H1 (cell line): ENCODE measurements at regions not wholly inside any gene's neighbourhood (a gene's known extent, or its start where the extent isn't known, plus 50 kb on each side); places are given as distances from the start of the nearest gene placed in this dataset.

Source experiments
- CTCF ChIA-PET: fragments of 300-600 bp; sonication (Branson Sonifier 250); formaldehyde crosslinking; loops from one replicate; lab custom pipeline; 2021; ENCODE audit not compliant: partially characterized antibody; lab: Charles Lee
- POLR2A ChIA-PET: fragments of 300-600 bp; sonication (Branson Sonifier 250); formaldehyde crosslinking; loops from one replicate; lab custom pipeline; 2021; ENCODE audit warnings: inconsistent platforms; ENCODE audit not compliant: partially characterized antibody; lab: Charles Lee
- DNase-seq, 2 experiments: peaks; one replicate each; pipeline versions ENCODE4 v3.0.0 to v3.0.0-alpha.2; 2010 to 2022; ENCODE audit warnings: low spot score in 2 of 2, low read depth in 1 of 2, mixed read lengths in 1 of 2
- FAIRE-seq: peaks from 2 replicates; lab custom pipeline; 2011; peaks lifted over from hg19 to GRCh38; lab: Jason Lieb, UNC
- H2AFZ ChIP-seq: 2 replicates; pipeline ENCODE4 v1.8.1; 2012; ENCODE audit warnings: low read length, inconsistent platforms
- H2AK5ac ChIP-seq: 2 replicates; pipeline ENCODE4 v1.6.1; 2013; ENCODE audit warnings: low read depth, low read length
- H2BK120ac ChIP-seq: replicated peaks from 2 replicates; pipeline ENCODE3; 2013; ENCODE audit warnings: low read depth, low read length, inconsistent platforms
- H2BK12ac ChIP-seq: 2 replicates; pipeline ENCODE4 v1.6.1; 2013; ENCODE audit warnings: low read depth, low read length
- H2BK15ac ChIP-seq: 2 replicates; pipeline ENCODE4 v1.6.1; 2013; ENCODE audit warnings: low read length
- H2BK20ac ChIP-seq: 2 replicates; pipeline ENCODE4 v1.6.1; 2013; ENCODE audit warnings: low read length
- H2BK5ac ChIP-seq: 2 replicates; pipeline ENCODE4 v1.6.1; 2013; ENCODE audit warnings: low read depth, low read length
- H3K14ac ChIP-seq: 2 replicates; pipeline ENCODE4 v1.6.1; 2013; ENCODE audit warnings: inconsistent platforms; ENCODE audit not compliant: insufficient read length
- H3K18ac ChIP-seq: 2 replicates; pipeline ENCODE4 v1.6.1; 2013; ENCODE audit warnings: low read length; ENCODE audit errors: extremely low read depth
- H3K23ac ChIP-seq: 2 replicates; pipeline ENCODE4 v1.6.1; 2013; ENCODE audit warnings: inconsistent platforms; ENCODE audit not compliant: insufficient read length
- H3K23me2 ChIP-seq: 2 replicates; pipeline ENCODE4 v1.6.1; 2013; ENCODE audit warnings: low read depth, low read length
- H3K27ac ChIP-seq: 2 replicates; pipeline ENCODE4 v1.6.1; 2011; ENCODE audit warnings: low read depth, low read length, inconsistent platforms
- H3K27me3 ChIP-seq, 4 experiments: replicated peaks in 1 of 4; 1 replicate in 1 of 4; 2 replicates in 3 of 4; pipeline versions ENCODE4 v1.6.1 to v1.8.1; 2011 to 2013; ENCODE audit warnings: low read length in 3 of 4, mild to moderate bottlenecking in 3 of 4, inconsistent platforms in 2 of 4, mixed read lengths in 2 of 4, moderate library complexity in 1 of 4; ENCODE audit not compliant: control insufficient read depth in 3 of 4, insufficient read depth in 3 of 4; ENCODE audit errors: extremely low read depth in 1 of 4
- H3K36me3 ChIP-seq, 4 experiments: 2 replicates each; pipeline versions ENCODE4 v1.6.1 to v1.8.1; 2011 to 2013; ENCODE audit warnings: mild to moderate bottlenecking in 4 of 4, low read length in 3 of 4, moderate library complexity in 2 of 4, control low read depth in 1 of 4, inconsistent platforms in 1 of 4; ENCODE audit not compliant: insufficient read depth in 4 of 4, control insufficient read depth in 2 of 4
- H3K4ac ChIP-seq: replicated peaks from 2 replicates; pipeline ENCODE3; 2013; ENCODE audit warnings: low read length, low read depth, mixed read lengths, inconsistent platforms; ENCODE audit not compliant: insufficient read length
- H3K4me1 ChIP-seq, 4 experiments: replicated peaks in 1 of 4; 1 replicate in 1 of 4; 2 replicates in 3 of 4; pipeline versions ENCODE4 v1.6.1 to v1.8.1; 2011 to 2013; ENCODE audit warnings: low read length in 3 of 4, inconsistent platforms in 2 of 4, mixed read lengths in 1 of 4; ENCODE audit not compliant: insufficient read depth in 4 of 4, control insufficient read depth in 3 of 4
- H3K4me2 ChIP-seq, 2 experiments: 2 replicates each; pipeline versions ENCODE4 v1.6.1 to v1.8.1; 2011 to 2013; ENCODE audit warnings: low read depth in 2 of 2, low read length in 2 of 2, control low read depth in 1 of 2, inconsistent platforms in 1 of 2, mild to moderate bottlenecking in 1 of 2; ENCODE audit not compliant: insufficient read depth in 1 of 2
- H3K4me3 ChIP-seq, 4 experiments: fragments of 200-600, 300-600 bp in 1 of 4; sonication (generic), shearing (Covaris generic), sonication (Bioruptor Twin) in 1 of 4; 2 replicates each; pipeline versions ENCODE4 v1.5.1 to v1.8.1; 2011 to 2016; ENCODE audit warnings: low read length in 4 of 4, low read depth in 3 of 4, control low read depth in 2 of 4, inconsistent platforms in 2 of 4, mild to moderate bottlenecking in 2 of 4, mixed read lengths in 1 of 4, moderate library complexity in 1 of 4; ENCODE audit not compliant: insufficient read depth in 2 of 4; ENCODE audit errors: extremely low read depth in 1 of 4
- H3K56ac ChIP-seq: replicated peaks from 2 replicates; pipeline ENCODE3; 2013; ENCODE audit warnings: low read depth, mild to moderate bottlenecking, mixed read lengths, low read length, inconsistent platforms; ENCODE audit not compliant: insufficient read length
- H3K79me1 ChIP-seq: 2 replicates; pipeline ENCODE4 v1.6.1; 2013; ENCODE audit warnings: low read depth, low read length, control low read depth
- H3K79me2 ChIP-seq, 2 experiments: 2 replicates each; pipeline versions ENCODE4 v1.6.1 to v1.8.1; 2012 to 2013; ENCODE audit warnings: low read length in 2 of 2, mild to moderate bottlenecking in 2 of 2, inconsistent platforms in 1 of 2; ENCODE audit not compliant: insufficient read depth in 2 of 2, control insufficient read depth in 1 of 2
- H3K9ac ChIP-seq, 4 experiments: replicated peaks in 1 of 4; 1 replicate in 1 of 4; 2 replicates in 3 of 4; pipeline versions ENCODE4 v1.6.1 to v1.8.1; 2011 to 2013; ENCODE audit warnings: low read depth in 3 of 4, low read length in 3 of 4, control low read depth in 2 of 4, mild to moderate bottlenecking in 2 of 4, moderate library complexity in 2 of 4, inconsistent platforms in 1 of 4; ENCODE audit errors: extremely low read depth in 1 of 4
- H3K9me3 ChIP-seq, 2 experiments: 2 replicates each; pipeline versions ENCODE4 v1.6.1 to v1.8.1; 2012 to 2013; ENCODE audit warnings: mild to moderate bottlenecking in 2 of 2, moderate library complexity in 2 of 2, control low read depth in 1 of 2, inconsistent platforms in 1 of 2, low read depth in 1 of 2, low read length in 1 of 2, mixed read lengths in 1 of 2; ENCODE audit not compliant: insufficient read depth in 2 of 2
- H4K20me1 ChIP-seq, 2 experiments: replicated peaks in 1 of 2; 2 replicates each; pipeline versions ENCODE3 to v1.8.1; 2011 to 2013; ENCODE audit warnings: inconsistent platforms in 2 of 2, low read length in 2 of 2, mild to moderate bottlenecking in 1 of 2; ENCODE audit not compliant: insufficient read depth in 2 of 2, control insufficient read depth in 1 of 2
- H4K5ac ChIP-seq: 2 replicates; pipeline ENCODE4 v1.6.1; 2013; ENCODE audit warnings: low read length, low read depth, mixed read lengths, inconsistent platforms; ENCODE audit not compliant: insufficient read length
- H4K8ac ChIP-seq: 2 replicates; pipeline ENCODE4 v1.8.0; 2013; ENCODE audit warnings: mild to moderate bottlenecking, moderate library complexity, low read length, inconsistent platforms; ENCODE audit not compliant: insufficient read depth; ENCODE audit errors: extremely low read depth
- H4K91ac ChIP-seq: replicated peaks from 2 replicates; pipeline ENCODE3; 2013; ENCODE audit warnings: low read length, mixed read lengths, inconsistent platforms; ENCODE audit not compliant: insufficient read length
- RAD21 ChIP-seq, 2 experiments: IDR thresholded peaks in 1 of 2; conservative IDR thresholded peaks in 1 of 2; 2 replicates each; pipeline ENCODE4 v1.6.1; 2011; ENCODE audit warnings: low read depth in 2 of 2, low read length in 2 of 2, improper control_type of control experiment in 1 of 2, inconsistent platforms in 1 of 2, mild to moderate bottlenecking in 1 of 2, moderate library complexity in 1 of 2
- TEAD4 ChIP-seq: IDR thresholded peaks from 2 replicates; pipeline ENCODE4 v1.6.1; 2012; ENCODE audit warnings: low read depth, low read length, inconsistent platforms, mixed read lengths
- WGBS, 2 experiments: shearing (Covaris generic) in 1 of 2; methylation state at CpG; one replicate each; pipeline versions ENCODE4 v1.1.6 to v1.1.7; 2013 to 2015; ENCODE audit warnings: low lambda C conversion rate in 2 of 2, mixed read lengths in 2 of 2, inconsistent platforms in 1 of 2, low coverage in 1 of 2, missing lambda C conversion rate in 1 of 2; ENCODE audit not compliant: insufficient replicate concordance in 2 of 2, insufficient coverage in 1 of 2, insufficient read length in 1 of 2; ENCODE audit errors: extremely low coverage in 1 of 2, missing lambda C conversion rate in 1 of 2; 5-methylcytosine and 5-hydroxymethylcytosine counted together
- TF ChIP-seq, protein P1 (sequence below), 3 experiments: IDR thresholded peaks; 1 replicate in 2 of 3; 2 replicates in 1 of 3; pipeline versions ENCODE4 v1.5.1 to v1.6.1; 2011; ENCODE audit warnings: low read length in 3 of 3, mild to moderate bottlenecking in 3 of 3, inconsistent platforms in 2 of 3, low read depth in 1 of 3, moderate library complexity in 1 of 3; ENCODE audit not compliant: insufficient read depth in 1 of 3; ENCODE audit errors: control extremely low read depth in 1 of 3

DNA sequence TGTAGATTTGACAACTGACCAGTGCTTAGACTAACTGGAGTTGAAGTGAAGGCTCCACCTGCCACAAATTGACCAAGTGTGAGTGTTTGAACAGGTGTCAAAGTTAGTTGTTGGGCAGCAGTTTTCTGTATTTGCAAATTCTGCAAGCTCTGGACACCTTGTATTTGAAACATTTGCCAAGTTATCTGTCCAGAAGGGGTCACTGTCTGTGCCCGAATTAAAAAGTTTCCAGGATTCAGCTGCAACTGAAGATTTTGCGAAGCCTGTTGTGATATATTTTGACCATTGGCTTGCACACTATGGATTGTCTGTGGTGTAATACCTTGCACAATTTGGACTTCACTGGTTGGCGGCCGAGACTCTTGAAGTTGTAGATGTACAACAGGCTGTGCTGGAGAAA, 1690.7 kb downstream of the SLITRK5 start:
- ChIA-PET POLR2A (no interaction called here), CTCF (interaction anchor here (1.4 to 1.8 kb wide), 4 partner anchors 14 to 334 kb away, joined by 3 to 6 read pairs (median 4); no protein-coding TSS in a partner anchor)
- Histone ChIP-seq H3K79me1 (no peaks in the 10 kb centered on the region), H3K9me3 (0 out of 4 replicates have a peak, but pooled peaks cover 0 to 4% of the 10 kb centered on the region in 2 experiments), H3K4me3 (no peak overlapping the region), H3K27me3 (no peaks in the 10 kb centered on the region), H3K79me2 (no peaks in the 10 kb centered on the region), H3K18ac (no peak overlapping the region), H3K9ac (no peak overlapping the region), H3K4ac (no peak overlapping the region), H2AFZ (no peak overlapping the region), H2AK5ac (no peak overlapping the region), H2BK20ac (no peak overlapping the region), H2BK15ac (no peak overlapping the region), H3K4me1 (0 out of 7 replicates have a peak, but pooled peaks cover 0 to 4% (median 1%) of the 10 kb centered on the region in 4 experiments), H2BK120ac (no peak overlapping the region), H3K23ac (no peak overlapping the region), H4K5ac (no peak overlapping the region), H3K36me3 (no peaks in the 10 kb centered on the region), H3K23me2 (no peaks in the 10 kb centered on the region), H4K91ac (no peak overlapping the region), H3K56ac (no peak overlapping the region), H3K27ac (no peak overlapping the region), H2BK12ac (no peak overlapping the region), H4K8ac (no peak overlapping the region), H2BK5ac (no peak overlapping the region), H3K4me2 (no peak overlapping the region), H4K20me1 (no peaks in the 10 kb centered on the region), H3K14ac (no peak overlapping the region)
- DNase-seq: no peak
- TF ChIP-seq TEAD4 (no peak), RAD21 (IDR thresholded peaks at IDR 0.05 in 1 of 2, conservative IDR thresholded peaks at IDR 0.05 in 1 of 2; ENCODE audit: low read depth in 2 of 2, low read length in 2 of 2) (peak; percentile 18 to 39; a peak in 1 of 4 replicates)
- TF ChIP-seq, protein P1, sequence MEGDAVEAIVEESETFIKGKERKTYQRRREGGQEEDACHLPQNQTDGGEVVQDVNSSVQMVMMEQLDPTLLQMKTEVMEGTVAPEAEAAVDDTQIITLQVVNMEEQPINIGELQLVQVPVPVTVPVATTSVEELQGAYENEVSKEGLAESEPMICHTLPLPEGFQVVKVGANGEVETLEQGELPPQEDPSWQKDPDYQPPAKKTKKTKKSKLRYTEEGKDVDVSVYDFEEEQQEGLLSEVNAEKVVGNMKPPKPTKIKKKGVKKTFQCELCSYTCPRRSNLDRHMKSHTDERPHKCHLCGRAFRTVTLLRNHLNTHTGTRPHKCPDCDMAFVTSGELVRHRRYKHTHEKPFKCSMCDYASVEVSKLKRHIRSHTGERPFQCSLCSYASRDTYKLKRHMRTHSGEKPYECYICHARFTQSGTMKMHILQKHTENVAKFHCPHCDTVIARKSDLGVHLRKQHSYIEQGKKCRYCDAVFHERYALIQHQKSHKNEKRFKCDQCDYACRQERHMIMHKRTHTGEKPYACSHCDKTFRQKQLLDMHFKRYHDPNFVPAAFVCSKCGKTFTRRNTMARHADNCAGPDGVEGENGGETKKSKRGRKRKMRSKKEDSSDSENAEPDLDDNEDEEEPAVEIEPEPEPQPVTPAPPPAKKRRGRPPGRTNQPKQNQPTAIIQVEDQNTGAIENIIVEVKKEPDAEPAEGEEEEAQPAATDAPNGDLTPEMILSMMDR (IDR thresholded peaks at IDR 0.05; ENCODE audit: control extremely low read depth in 1 of 3, insufficient read depth in 1 of 3, low read depth in 1 of 3, low read length in 3 of 3): peak in 1 of 3 experiments; percentile 4; a peak in 2 of 4 replicates
- FAIRE-seq: no peak
- 96% methylated on average over 4 of the region's 4 CpGs; no CpG with 5 or more reads in 1 of the 2 experiments for WGBS, 2 experiments
